NCI-H524 treated with DMSO at 0.1 percent for 48 hours (cell line): ENCODE measurements at regions not wholly inside any gene's neighbourhood (a gene's known extent, or its start where the extent isn't known, plus 50 kb on each side); places are given as distances from the start of the nearest gene placed in this dataset.
"Not testable (repeated sequence)": the region's sequence is repeated elsewhere in the genome, so short reads cannot be mapped to it uniquely, and the experiment has no call there.

Source experiments
- DNase-seq: peaks from one replicate; lab custom pipeline; 2025; lab: John Stamatoyannopoulos, UW

GRCh38 chr4:101730291-101731117 is 60.0 kb upstream of the BANK1 start:
- DNase-seq: no peak

DNA sequence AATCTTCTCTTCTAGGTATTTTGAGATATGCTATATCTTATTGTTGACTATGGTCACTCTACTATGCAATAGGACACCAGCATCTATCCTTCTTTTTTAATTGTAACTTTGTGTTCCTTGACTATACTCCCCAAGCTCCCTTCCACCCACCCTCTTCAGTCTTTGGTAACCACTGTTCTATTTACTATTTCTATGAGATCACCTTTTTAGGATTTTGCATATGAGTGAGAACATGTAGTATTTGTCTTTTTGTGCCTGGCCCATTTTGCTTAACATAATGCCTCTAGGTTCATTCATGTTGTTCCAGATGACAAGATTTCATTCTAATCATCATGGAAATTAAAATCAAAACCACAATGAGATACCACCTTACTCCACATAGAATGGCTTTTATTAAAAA is 63.3 kb upstream of the BANK1 start:
- DNase-seq: no peak

GRCh38 chr4:101724093-101724492 is 66.4 kb upstream of the BANK1 start:
- no peak for DNase-seq

- no peak for DNase-seq
Observed at GRCh38 chr4:101718810-101719209, 71.7 kb upstream of the BANK1 start.

DNA sequence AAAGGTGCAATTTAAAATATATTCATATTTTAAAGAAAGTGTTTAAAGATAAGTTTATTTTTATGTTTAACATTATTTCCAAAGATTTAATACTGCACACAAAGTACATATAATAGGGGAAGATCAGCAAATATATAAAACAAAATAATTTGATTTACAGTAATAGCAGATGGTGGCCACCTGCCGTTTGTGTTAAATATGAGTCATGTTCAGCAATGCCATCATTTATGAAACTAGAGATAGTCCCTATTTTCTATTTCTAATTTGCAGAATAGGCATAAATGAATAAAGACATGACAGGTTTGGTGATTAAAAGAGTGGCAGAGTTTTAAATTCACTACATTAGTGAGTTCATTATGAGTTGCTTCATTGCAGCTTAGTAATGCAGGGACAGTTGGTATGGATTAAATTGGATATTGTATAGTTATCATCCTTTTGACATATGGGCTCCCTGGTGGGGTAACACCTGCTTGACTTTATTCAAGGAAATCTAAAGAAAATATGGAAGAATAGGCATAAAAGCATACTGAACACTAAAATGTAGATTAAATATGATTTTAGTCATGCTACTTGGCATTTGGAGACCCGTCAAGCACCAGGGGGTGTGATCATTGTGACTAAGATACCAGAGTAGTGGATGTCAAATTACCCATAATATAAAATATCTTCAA is 78.8 kb upstream of the BANK1 start:
- DNase-seq: peak; percentile 91

- DNase-seq: no peak
Observed at GRCh38 chr4:101710806-101711205, 79.7 kb upstream of the BANK1 start.

- no peak for DNase-seq
Observed at GRCh38 chr4:101708293-101709039, 82.1 kb upstream of the BANK1 start.

GRCh38 chr4:101707596-101707995 is 82.9 kb upstream of the BANK1 start:
- DNase-seq: no peak

DNA sequence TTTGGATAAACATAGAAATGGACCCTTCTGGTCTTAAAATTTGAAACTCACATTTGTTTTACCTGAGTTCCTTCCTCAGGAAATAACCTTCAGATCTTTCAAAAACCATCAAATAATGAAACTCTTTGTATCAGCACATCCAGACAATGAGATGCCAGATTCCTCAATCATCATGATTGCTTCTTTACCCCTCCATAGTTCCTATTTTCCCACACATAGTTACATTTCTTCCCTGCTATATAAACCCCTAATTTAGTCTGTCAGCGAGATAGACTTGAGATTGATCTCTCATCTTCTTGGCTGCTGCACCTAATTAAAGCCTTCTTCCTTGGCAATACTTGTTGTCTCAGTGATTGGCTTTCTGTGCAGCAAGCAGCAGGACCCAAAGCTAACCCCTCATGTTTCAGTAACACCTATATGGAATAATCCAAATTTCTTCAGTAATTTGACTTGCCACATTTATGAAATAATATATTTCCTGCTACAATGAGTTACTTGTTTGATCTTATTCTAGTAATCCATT is 83.9 kb upstream of the BANK1 start:
- DNase-seq: no peak

DNA sequence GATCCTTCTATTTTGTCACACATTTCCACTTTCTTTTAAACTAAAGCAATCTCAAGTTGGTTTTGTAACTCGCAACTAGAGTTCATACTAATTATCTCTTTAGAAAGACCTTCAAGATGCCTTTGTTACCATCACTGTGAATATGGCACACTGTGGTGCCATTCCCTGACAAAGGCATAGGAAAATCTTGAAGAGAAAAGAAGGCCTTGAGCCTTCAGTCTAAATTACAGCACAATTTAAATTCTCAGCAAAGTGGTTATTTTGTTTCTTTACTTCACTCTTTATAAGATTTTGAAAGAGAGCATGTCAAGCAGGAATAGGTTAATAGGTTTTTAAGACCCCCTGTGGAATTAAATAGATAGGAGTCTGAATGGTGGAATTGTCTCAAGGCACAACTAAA is 89.0 kb upstream of the BANK1 start:
- no peak for DNase-seq

DNA sequence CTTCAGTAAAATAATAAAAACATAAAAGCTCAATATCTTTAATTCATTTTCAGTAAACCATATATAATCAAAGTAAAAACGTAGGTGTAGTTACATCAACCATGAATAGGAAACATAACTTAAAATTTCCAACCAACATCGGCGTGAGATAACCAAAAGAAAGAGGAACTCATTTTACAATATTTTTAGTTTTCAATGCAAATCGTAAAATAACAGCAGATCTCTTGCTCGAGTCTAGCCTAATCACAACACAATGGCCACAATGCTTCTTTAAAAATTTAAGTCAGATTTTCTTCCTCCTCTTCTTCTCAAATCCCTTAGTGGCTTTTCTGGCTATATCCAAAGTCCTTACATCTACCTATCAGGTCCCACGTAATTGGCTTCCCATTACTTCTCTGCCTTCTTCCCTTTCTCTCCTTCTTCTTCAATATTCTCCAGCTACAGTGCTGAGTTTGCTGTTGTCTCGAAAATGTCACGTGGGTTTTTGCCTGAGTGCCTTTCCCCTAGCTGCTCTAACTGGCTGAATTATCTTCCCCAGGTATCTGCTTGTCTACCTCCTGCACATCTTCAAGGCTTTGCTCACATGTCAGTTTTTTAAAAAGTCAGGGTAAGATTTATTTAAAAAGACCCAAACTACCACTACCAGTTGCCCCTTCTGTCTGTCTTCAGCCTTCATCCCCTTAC is 90.9 kb upstream of the BANK1 start:
- no peak for DNase-seq

DNA sequence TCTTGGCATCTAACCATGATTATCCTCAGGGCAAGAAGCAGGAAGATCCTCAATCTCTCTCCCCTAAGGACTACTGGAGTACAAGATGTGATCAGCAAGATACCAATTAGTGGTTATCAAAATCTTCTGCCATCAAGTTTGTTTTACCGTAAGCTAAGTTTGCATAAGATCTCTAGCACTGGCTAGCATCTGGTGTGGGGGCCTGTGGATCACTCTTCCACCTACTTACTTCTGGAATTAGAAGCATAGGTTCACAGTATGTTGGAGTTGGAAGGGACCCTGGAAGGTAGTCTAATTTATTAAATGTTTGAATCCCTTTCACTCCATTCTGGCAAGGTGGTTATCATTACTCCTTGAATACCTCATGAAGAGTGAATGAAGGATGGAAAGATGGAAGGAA is 93.3 kb upstream of the BANK1 start:
- no peak for DNase-seq

- DNase-seq: peak; percentile 10
Observed at GRCh38 chr4:101696276-101697010, 94.1 kb upstream of the BANK1 start.

- no peak for DNase-seq
Observed at GRCh38 chr4:101695176-101695575, 95.4 kb upstream of the BANK1 start.

- DNase-seq: not testable (repeated sequence)
Observed at GRCh38 chr4:101694403-101694802, 96.1 kb upstream of the BANK1 start.

DNA sequence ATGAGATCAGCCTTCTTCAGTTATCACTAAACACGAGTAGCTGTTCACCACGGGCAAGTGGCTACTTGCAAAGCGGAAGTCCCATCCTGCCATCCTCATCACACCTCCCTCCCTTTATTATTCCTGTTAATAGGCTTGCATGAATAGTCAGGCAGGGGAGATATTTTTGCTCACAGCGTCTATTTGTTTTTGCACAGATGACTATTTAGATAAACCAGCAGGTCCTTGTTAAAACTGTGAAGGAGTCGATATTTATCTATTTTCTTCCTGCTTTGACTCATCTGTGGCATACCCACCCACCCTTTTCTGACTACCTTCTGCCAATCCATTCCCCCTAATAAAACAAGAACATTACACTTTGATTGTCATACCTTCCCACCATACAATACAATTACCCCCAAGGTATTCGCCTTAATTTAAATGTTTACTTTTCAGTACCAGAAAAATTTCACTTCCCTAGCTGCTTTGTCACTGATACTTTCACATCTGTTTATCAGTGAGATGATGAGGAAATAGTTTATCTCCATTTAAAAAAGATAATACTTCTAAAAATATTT is 96.6 kb upstream of the BANK1 start:
- DNase-seq: peak; percentile 50

DNA sequence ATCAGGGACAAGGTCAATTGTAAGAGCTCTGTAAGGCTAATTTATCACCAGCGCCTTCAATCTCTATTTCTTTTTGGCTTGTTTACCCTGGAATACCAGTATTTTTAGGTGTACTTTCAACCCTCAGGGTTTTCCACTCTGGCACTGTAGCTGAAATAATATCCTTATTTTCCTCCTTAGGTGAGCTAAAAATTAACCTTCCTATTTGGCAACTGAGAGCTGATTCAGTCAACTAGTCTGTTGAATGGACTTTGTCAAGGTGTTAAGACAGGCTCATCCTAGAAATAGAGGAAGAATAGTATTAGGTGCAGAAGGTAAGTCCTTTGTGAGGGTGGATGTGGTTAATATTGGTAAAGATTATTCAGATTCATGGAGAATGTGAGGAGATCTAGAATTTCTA is 101.3 kb upstream of the BANK1 start:
- no peak for DNase-seq

DNA sequence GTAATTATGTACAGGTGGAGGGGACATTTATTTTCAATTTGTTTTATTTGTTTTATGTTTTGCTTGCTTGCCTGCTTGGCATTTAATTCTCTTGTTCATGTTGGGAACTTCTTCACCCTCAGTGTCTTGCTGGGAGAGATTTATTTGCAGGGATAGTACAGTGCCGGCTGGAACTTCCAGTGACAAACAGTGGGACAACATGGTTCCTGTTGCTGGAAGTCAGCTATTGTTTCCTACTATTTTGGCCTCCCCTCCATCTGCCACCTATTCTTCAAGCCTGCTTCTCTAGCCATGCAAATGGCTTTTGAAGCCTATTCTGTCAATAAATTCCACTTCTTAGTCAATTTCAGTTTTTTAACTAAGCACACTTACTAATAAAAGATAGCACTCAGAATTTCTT is 105.4 kb upstream of the BANK1 start:
- DNase-seq: no peak

- peak; percentile 42 for DNase-seq
Observed at GRCh38 chr4:101682946-101683345, 107.6 kb upstream of the BANK1 start.

- DNase-seq: no peak
Observed at GRCh38 chr4:101678180-101678579, 112.3 kb upstream of the BANK1 start.

DNA sequence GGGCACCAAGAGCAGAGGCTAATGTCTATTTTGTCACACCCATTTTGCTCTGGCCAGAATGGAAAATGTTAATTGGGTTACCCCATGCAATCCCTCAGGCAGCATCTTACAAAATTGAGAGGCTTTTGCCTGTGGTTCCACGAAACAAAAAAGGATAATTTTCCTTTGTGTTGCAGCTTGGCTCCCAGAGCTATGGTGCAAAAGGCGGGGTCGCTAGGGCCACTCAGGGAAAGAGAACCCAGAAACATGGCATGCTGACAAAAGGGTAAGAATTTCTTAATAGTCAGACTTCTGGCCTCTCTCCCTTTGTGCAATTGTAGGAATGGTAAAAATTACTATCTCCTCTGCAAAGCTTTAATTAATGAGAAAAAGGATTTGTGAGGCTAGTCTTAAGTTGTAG is 119.6 kb upstream of the BANK1 start:
- no peak for DNase-seq
